ENCODE measurements at regions not wholly inside any gene's neighbourhood (a gene's known extent, or its start where the extent isn't known, plus 50 kb on each side); places are given as distances from the start of the nearest gene placed in this dataset.

GRCh38 chr5:159629158-159629557, 287.1 kb upstream of the ADRA1B start:
- TF ChIP-seq SIN3A (IDR thresholded peaks at IDR 0.05; ENCODE audit: borderline replicate concordance, insufficient read depth, low read length) (no peak), TAF1 (IDR thresholded peaks at IDR 0.05; ENCODE audit: borderline replicate concordance, insufficient read depth, low read length) (no peak), REST (IDR thresholded peaks at IDR 0.05; ENCODE audit: insufficient read depth in 1 of 2, low read depth in 2 of 2, low read length in 2 of 2) (no peak), POLR2AphosphoS5 (IDR thresholded peaks at IDR 0.05; ENCODE audit: low read depth, low read length) (no peak), FOXP2 (optimal IDR thresholded peaks at IDR 0.05; ENCODE audit: borderline replicate concordance, extremely low read depth, extremely low read length, insufficient read depth) (no peak)

DNA sequence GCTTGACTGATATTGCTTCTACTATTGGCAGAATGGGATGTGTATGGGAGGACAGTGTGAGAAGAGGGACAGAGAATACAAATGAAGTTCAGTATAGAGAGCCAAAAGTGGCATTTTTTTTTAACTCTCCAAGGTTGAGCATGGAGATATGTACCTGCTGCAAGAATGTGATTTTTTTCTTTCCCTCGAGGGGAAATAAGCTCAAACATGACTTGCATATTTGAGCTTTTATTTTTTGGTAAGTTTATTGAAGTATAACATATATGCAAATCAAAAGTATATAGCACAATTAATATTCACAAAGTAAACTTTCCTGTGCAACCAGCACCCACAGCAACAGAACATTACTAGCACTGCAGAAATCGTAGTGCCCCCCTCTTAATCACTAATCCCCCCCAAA, 285.7 kb upstream of the ADRA1B start:
- TF ChIP-seq TAF1 (IDR thresholded peaks at IDR 0.05; ENCODE audit: borderline replicate concordance, insufficient read depth, low read length) (no peak), REST (IDR thresholded peaks at IDR 0.05; ENCODE audit: insufficient read depth in 1 of 2, low read depth in 2 of 2, low read length in 2 of 2) (no peak)

- TF ChIP-seq SIN3A (IDR thresholded peaks at IDR 0.05; ENCODE audit: borderline replicate concordance, insufficient read depth, low read length) (no peak), TAF1 (IDR thresholded peaks at IDR 0.05; ENCODE audit: borderline replicate concordance, insufficient read depth, low read length) (no peak)
These were observed 285.3 kb upstream of the ADRA1B start for GRCh38 chr5:159631001-159631400.

DNA sequence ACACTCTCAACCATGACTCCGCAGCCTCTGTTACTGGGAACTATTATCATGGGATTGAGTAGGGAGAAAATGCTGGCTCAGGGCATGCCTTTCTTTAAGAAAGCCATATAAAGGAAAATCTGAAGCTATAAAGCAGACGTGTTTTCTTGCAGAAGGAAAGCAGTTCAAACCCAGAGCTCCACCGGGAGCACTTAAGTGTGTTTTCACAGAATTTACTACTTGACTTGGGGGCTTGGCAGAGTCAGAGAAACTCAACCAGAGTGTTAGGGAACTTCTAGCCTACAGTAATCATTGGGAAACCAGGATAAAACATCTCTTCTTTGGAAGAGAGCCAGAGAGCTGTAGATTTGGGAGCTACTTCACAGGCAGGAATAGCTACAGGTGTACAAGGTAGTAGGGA, 283.4 kb upstream of the ADRA1B start:
- TF ChIP-seq TAF1 (IDR thresholded peaks at IDR 0.05; ENCODE audit: borderline replicate concordance, insufficient read depth, low read length) (no peak), POLR2AphosphoS5 (IDR thresholded peaks at IDR 0.05; ENCODE audit: low read depth, low read length) (no peak), SIN3A (IDR thresholded peaks at IDR 0.05; ENCODE audit: borderline replicate concordance, insufficient read depth, low read length) (no peak), REST (IDR thresholded peaks at IDR 0.05; ENCODE audit: insufficient read depth in 1 of 2, low read depth in 2 of 2, low read length in 2 of 2) (no peak), FOXP2 (optimal IDR thresholded peaks at IDR 0.05; ENCODE audit: borderline replicate concordance, extremely low read depth, extremely low read length, insufficient read depth) (no peak)

DNA sequence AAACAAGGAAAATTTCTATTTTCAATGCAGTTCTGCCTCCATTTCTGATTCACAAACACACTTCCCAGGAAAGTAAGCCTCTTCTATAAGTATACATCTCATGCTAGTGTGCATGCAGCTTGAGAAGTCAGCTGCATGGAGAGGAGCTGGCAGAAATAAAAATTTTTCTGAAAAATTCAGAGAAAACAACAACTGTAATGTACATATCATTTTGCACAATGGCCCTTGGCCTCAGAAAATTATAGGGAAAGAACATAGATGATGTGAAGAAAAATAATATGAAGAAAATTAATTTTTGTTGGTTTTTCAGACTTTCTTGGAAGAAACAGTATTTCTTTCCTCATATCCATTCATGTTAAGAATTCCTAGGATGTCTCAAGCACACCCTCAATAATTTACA, 277.8 kb upstream of the ADRA1B start:
- TF ChIP-seq POLR2AphosphoS5 (IDR thresholded peaks at IDR 0.05; ENCODE audit: low read depth, low read length) (no peak), SIN3A (IDR thresholded peaks at IDR 0.05; ENCODE audit: borderline replicate concordance, insufficient read depth, low read length) (no peak), REST (IDR thresholded peaks at IDR 0.05; ENCODE audit: insufficient read depth in 1 of 2, low read depth in 2 of 2, low read length in 2 of 2) (no peak), TAF1 (IDR thresholded peaks at IDR 0.05; ENCODE audit: borderline replicate concordance, insufficient read depth, low read length) (no peak), FOXP2 (optimal IDR thresholded peaks at IDR 0.05; ENCODE audit: borderline replicate concordance, extremely low read depth, extremely low read length, insufficient read depth) (no peak)
